ENCODE measurements at regions not wholly inside any gene's neighbourhood (a gene's known extent, or its start where the extent isn't known, plus 50 kb on each side); places are given as distances from the start of the nearest gene placed in this dataset.

- TF ChIP-seq GATA2 (CRISPR knock-in tag; IDR thresholded peaks at IDR 0.05), result no peak
- no peak for TF ChIP-seq SMC3 (IDR thresholded peaks at IDR 0.05; ENCODE audit: low read depth, low read length)
- TF ChIP-seq PBX3 (IDR thresholded peaks at IDR 0.05), result peak; percentile 49
- no peak for TF ChIP-seq ZBTB33 (IDR thresholded peaks at IDR 0.05; ENCODE audit: borderline replicate concordance, low read depth)
- no peak for TF ChIP-seq TAF1 (IDR thresholded peaks at IDR 0.05; ENCODE audit: borderline replicate concordance, low read depth, low read length)
- 0 out of 2 replicates have a peak, but pooled peaks have one; percentile 21 for TF ChIP-seq MAX (IDR thresholded peaks at IDR 0.05; ENCODE audit: low read depth)
- TF ChIP-seq NRF1 (IDR thresholded peaks at IDR 0.05; ENCODE audit: low read depth, low read length), result no peak
- no peak; the same call in 1 of the 2 replicates for TF ChIP-seq RAD21 (IDR thresholded peaks at IDR 0.05; ENCODE audit: low read length)
- no peak for TF ChIP-seq USF2 (IDR thresholded peaks at IDR 0.05; ENCODE audit: borderline replicate concordance, low read depth, low read length)
Measured at GRCh38 chr10:78802866-78803265, 265.9 kb upstream of the ZMIZ1 start (continued).

GRCh38 chr10:78803710-78804109, 265.1 kb upstream of the ZMIZ1 start:
- Histone ChIP-seq H3K27ac (ENCODE audit: low read depth in 2 of 2, low read length in 1 of 2) (peak overlapping the region in 1 of 2 experiments; percentile 100; a peak in 3 of 4 replicates), H3K36me3 (replicated peaks in 1 of 2; ENCODE audit: control insufficient read depth in 1 of 2, insufficient read depth in 2 of 2, low read length in 1 of 2) (no peaks in the 10 kb centered on the region), H3K4me2 (no peak overlapping the region), H3K9me3 (no peaks in the 10 kb centered on the region), H3K4me1 (ENCODE audit: control insufficient read depth in 1 of 2, insufficient read depth in 2 of 2, low read depth in 1 of 2, low read length in 1 of 2) (peaks cover 22 to 90% of the 10 kb centered on the region in 2 experiments), H3K9me2 (no peaks in the 10 kb centered on the region), H3K9ac (no peak overlapping the region), H3K79me2 (ENCODE audit: insufficient read depth) (no peaks in the 10 kb centered on the region), H2AFZ (ENCODE audit: low read depth) (no peak overlapping the region), H3K27me3 (ENCODE audit: insufficient read depth) (no peaks in the 10 kb centered on the region), H3F3A (replicated peaks; ENCODE audit: insufficient read depth) (peaks cover 17% of the 10 kb centered on the region), H4K20me1 (ENCODE audit: insufficient read depth) (no peaks in the 10 kb centered on the region), H3K4me3 (ENCODE audit: low read depth in 2 of 2, low read length in 1 of 2) (no peak overlapping the region)
- CTCF ChIA-PET, result interaction anchor here (0.7 to 2.0 kb wide), 3 partner anchors 11 to 58 kb away, joined by 3 to 7 read pairs (median 3); no protein-coding TSS in a partner anchor
- DNase-seq, result no peak
- POLR2A ChIA-PET, result interaction anchor here (1.1 kb wide), 1 partner anchor 58 kb away, joined by 5 read pairs; no protein-coding TSS in a partner anchor
- WGBS (ENCODE audit: low lambda C conversion rate), result 95% methylated on average over 8 of the region's 8 CpGs
- TF ChIP-seq TAF1 (IDR thresholded peaks at IDR 0.05; ENCODE audit: borderline replicate concordance, low read depth, low read length) (no peak), TCF12 (IDR thresholded peaks at IDR 0.05) (no peak), FOSL2 (IDR thresholded peaks at IDR 0.05; ENCODE audit: borderline replicate concordance, low read depth) (no peak), FOXM1 (IDR thresholded peaks at IDR 0.05; ENCODE audit: low read depth) (no peak), USF1 (IDR thresholded peaks at IDR 0.05; ENCODE audit: borderline replicate concordance, low read depth) (no peak), MEF2A (IDR thresholded peaks at IDR 0.05; ENCODE audit: borderline replicate concordance, low read depth) (no peak), CTCF (IDR thresholded peaks at IDR 0.05) (no peak), NFIC (IDR thresholded peaks at IDR 0.05; ENCODE audit: borderline replicate concordance) (no peak), RXRA (IDR thresholded peaks at IDR 0.05; ENCODE audit: borderline replicate concordance, low read depth) (no peak), SIN3A (IDR thresholded peaks at IDR 0.05; ENCODE audit: borderline replicate concordance, low read depth, low read length) (no peak), ELF1 (IDR thresholded peaks at IDR 0.05) (no peak), REST (IDR thresholded peaks at IDR 0.05; ENCODE audit: low read depth, low read length) (no peak), RCOR1 (IDR thresholded peaks at IDR 0.05; ENCODE audit: low read length) (no peak), GATA2 (CRISPR knock-in tag; IDR thresholded peaks at IDR 0.05) (no peak), CHD2 (IDR thresholded peaks at IDR 0.05; ENCODE audit: low read length, partially characterized antibody) (no peak)
